H9 (cell line): ENCODE measurements at regions not wholly inside any gene's neighbourhood (a gene's known extent, or its start where the extent isn't known, plus 50 kb on each side); places are given as distances from the start of the nearest gene placed in this dataset.

ENCODE experiments used
- DNase-seq: peaks from one replicate; pipeline ENCODE4 v3.0.0-alpha.2; 2017
- H2AFZ ChIP-seq: one replicate; pipeline ENCODE4 v1.6.1; 2013; ENCODE audit warnings: mild to moderate bottlenecking, low read length, control low read depth, moderate library complexity
- H2AK5ac ChIP-seq: 2 replicates; pipeline ENCODE4 v1.6.1; 2013; ENCODE audit warnings: low read length, control low read depth, mixed read lengths; ENCODE audit not compliant: insufficient read length
- H2BK120ac ChIP-seq: one replicate; pipeline ENCODE4 v1.6.1; 2013; ENCODE audit warnings: low read depth, mild to moderate bottlenecking, low read length, control low read depth, inconsistent platforms; ENCODE audit not compliant: poor library complexity, severe bottlenecking
- H2BK12ac ChIP-seq: 2 replicates; pipeline ENCODE4 v1.6.1; 2013; ENCODE audit warnings: low read length, control low read depth, mixed read lengths, low read depth; ENCODE audit not compliant: insufficient read length
- H2BK15ac ChIP-seq: 2 replicates; pipeline ENCODE4 v1.6.1; 2013; ENCODE audit warnings: low read depth, low read length, control low read depth
- H2BK20ac ChIP-seq: one replicate; pipeline ENCODE4 v1.6.1; 2013; ENCODE audit warnings: low read depth, mild to moderate bottlenecking, low read length, control low read depth, inconsistent platforms; ENCODE audit not compliant: poor library complexity, severe bottlenecking
- H2BK5ac ChIP-seq: 2 replicates; pipeline ENCODE4 v1.6.1; 2013; ENCODE audit warnings: low read length, control low read depth, mixed read lengths; ENCODE audit not compliant: insufficient read length
- H3K14ac ChIP-seq: 2 replicates; pipeline ENCODE4 v1.6.1; 2013; ENCODE audit warnings: low read length, control low read depth; ENCODE audit not compliant: insufficient read depth
- H3K18ac ChIP-seq: 2 replicates; pipeline ENCODE4 v1.6.1; 2013; ENCODE audit warnings: low read depth, mild to moderate bottlenecking, mixed read lengths, low read length, control low read depth; ENCODE audit not compliant: insufficient read length
- H3K23ac ChIP-seq: 2 replicates; pipeline ENCODE4 v1.6.1; 2013; ENCODE audit warnings: low read length, control low read depth, mixed read lengths, low read depth; ENCODE audit not compliant: insufficient read length
- H3K23me2 ChIP-seq: 2 replicates; pipeline ENCODE4 v1.6.1; 2013; ENCODE audit warnings: low read depth, mild to moderate bottlenecking, mixed read lengths, low read length, control low read depth; ENCODE audit not compliant: insufficient read length, poor library complexity, severe bottlenecking
- H3K27ac ChIP-seq: 2 replicates; pipeline ENCODE4 v1.5.1; 2013; ENCODE audit warnings: low read length, control low read depth, mixed read lengths, low read depth; ENCODE audit not compliant: insufficient read length
- H3K27me3 ChIP-seq: 2 replicates; pipeline ENCODE4 v1.6.1; 2013; ENCODE audit warnings: low read length, control low read depth, inconsistent platforms; ENCODE audit not compliant: insufficient read depth
- H3K4ac ChIP-seq: 2 replicates; pipeline ENCODE4 v1.6.1; 2013; ENCODE audit warnings: low read depth, mild to moderate bottlenecking, control low read depth, inconsistent platforms, low read length, moderate library complexity
- H3K4me1 ChIP-seq: 2 replicates; pipeline ENCODE4 v1.6.1; 2013; ENCODE audit warnings: low read length, control low read depth, inconsistent platforms; ENCODE audit not compliant: insufficient read depth
- H3K4me2 ChIP-seq: 2 replicates; pipeline ENCODE4 v1.6.1; 2013; ENCODE audit warnings: low read length, control low read depth, mixed read lengths; ENCODE audit not compliant: insufficient read length, insufficient read depth
- H3K56ac ChIP-seq: 2 replicates; pipeline ENCODE4 v1.6.1; 2013; ENCODE audit warnings: low read depth, mild to moderate bottlenecking, mixed read lengths, low read length, control low read depth; ENCODE audit not compliant: insufficient read length
- H3K79me1 ChIP-seq: 2 replicates; pipeline ENCODE4 v1.6.1; 2013; ENCODE audit warnings: low read depth, mild to moderate bottlenecking, moderate library complexity, low read length, control low read depth, inconsistent platforms; ENCODE audit not compliant: insufficient read depth, poor library complexity, severe bottlenecking
- H3K79me2 ChIP-seq: 2 replicates; pipeline ENCODE4 v1.6.1; 2013; ENCODE audit warnings: low read length, control low read depth, inconsistent platforms; ENCODE audit not compliant: insufficient read depth
- H3K9ac ChIP-seq: 2 replicates; pipeline ENCODE4 v1.6.1; 2013; ENCODE audit warnings: low read length, control low read depth, mixed read lengths; ENCODE audit not compliant: insufficient read length; ENCODE audit errors: extremely low read depth
- H3K9me3 ChIP-seq: one replicate; pipeline ENCODE4 v1.6.1; 2013; ENCODE audit warnings: low read depth, low read length, inconsistent platforms; ENCODE audit not compliant: control insufficient read depth
- H3T11ph ChIP-seq: one replicate; pipeline ENCODE4 v1.6.1; 2013; ENCODE audit warnings: mild to moderate bottlenecking, low read length, control low read depth, inconsistent platforms
- H4K20me1 ChIP-seq: one replicate; pipeline ENCODE4 v1.6.1; 2013; ENCODE audit not compliant: control insufficient read depth, insufficient read length, insufficient read depth
- H4K5ac ChIP-seq: 2 replicates; pipeline ENCODE4 v1.6.1; 2013; ENCODE audit warnings: low read depth, mild to moderate bottlenecking, mixed read lengths, low read length, control low read depth; ENCODE audit not compliant: insufficient read length
- H4K8ac ChIP-seq: replicated peaks from 2 replicates; pipeline ENCODE4 v1.6.1; 2013; ENCODE audit warnings: low read length, control low read depth, mixed read lengths, low read depth; ENCODE audit not compliant: insufficient read length
- H4K91ac ChIP-seq: 2 replicates; pipeline ENCODE4 v1.6.1; 2013; ENCODE audit warnings: low read depth, mild to moderate bottlenecking, moderate library complexity, mixed read lengths, low read length, control low read depth; ENCODE audit not compliant: insufficient read length
- H3K27ac Mint-ChIP-seq, 3 experiments: 2 replicates in 2 of 3; 3 replicates in 1 of 3; pipeline ENCODE4 v1.8.0; 2020 to 2021; ENCODE audit warnings: mixed read lengths in 3 of 3, mild to moderate bottlenecking in 1 of 3, moderate library complexity in 1 of 3
- H3K27me3 Mint-ChIP-seq: 2 replicates; pipeline ENCODE4 v1.8.0; 2021; ENCODE audit warnings: low read depth, mild to moderate bottlenecking, moderate library complexity, mixed read lengths
- H3K36me3 Mint-ChIP-seq, 3 experiments: 2 replicates in 2 of 3; 3 replicates in 1 of 3; pipeline ENCODE4 v1.8.0; 2020 to 2021; ENCODE audit warnings: low read depth in 3 of 3, mixed read lengths in 3 of 3; ENCODE audit not compliant: insufficient read depth in 1 of 3
- H3K4me1 Mint-ChIP-seq, 2 experiments: 2 replicates each; pipeline ENCODE4 v1.8.0; 2020; ENCODE audit warnings: mixed read lengths in 2 of 2
- H3K4me3 Mint-ChIP-seq, 2 experiments: 2 replicates in 1 of 2; 3 replicates in 1 of 2; pipeline ENCODE4 v1.8.0; 2020 to 2021; ENCODE audit warnings: mild to moderate bottlenecking in 2 of 2, mixed read lengths in 2 of 2, moderate library complexity in 1 of 2
- H3K9me3 Mint-ChIP-seq, 2 experiments: 2 replicates in 1 of 2; 3 replicates in 1 of 2; pipeline ENCODE4 v1.8.0; 2020; ENCODE audit warnings: mild to moderate bottlenecking in 2 of 2, mixed read lengths in 2 of 2, moderate library complexity in 1 of 2
- CTCF ChIP-seq: fragments of 200-600 bp; sonication (generic); conservative IDR thresholded peaks from 3 replicates; pipeline ENCODE4 v1.8.0; 2021; ENCODE audit warnings: antibody characterized with exemption, mild to moderate bottlenecking
- whole genome bisulfite sequencing: extraction: QIAGEN DNeasy Blood & Tissue Kit; methylation state at CpG from one replicate; pipeline ENCODE4 v1.1.7; 2013; ENCODE audit warnings: missing lambda C conversion rate, low lambda C conversion rate, mixed read lengths; ENCODE audit not compliant: insufficient read length; ENCODE audit errors: extremely low coverage; 5-methylcytosine and 5-hydroxymethylcytosine counted together

- no peak overlapping the region for H2BK120ac ChIP-seq
- H3K4me1 ChIP-seq: no peaks in the 10 kb centered on the region
- no peaks in the 10 kb centered on the region for H3K23me2 ChIP-seq
- no peaks in the 10 kb centered on the region; the same call in 1 of the 2 replicates for H3K27me3 Mint-ChIP-seq
- H4K91ac ChIP-seq: no peak overlapping the region
- no peaks in the 10 kb centered on the region for H3K9me3 ChIP-seq
- no peak overlapping the region for H3K14ac ChIP-seq
- TF ChIP-seq CTCF: no peak
- no peak overlapping the region for H4K5ac ChIP-seq
- no peak overlapping the region for H3T11ph ChIP-seq
- no peaks in the 10 kb centered on the region for H3K27me3 ChIP-seq
- no peak overlapping the region for H2AFZ ChIP-seq
- H3K79me1 ChIP-seq: no peaks in the 10 kb centered on the region
- no CpG with 5 or more reads among the region's 7 CpGs for WGBS
- no peak overlapping the region for H3K4ac ChIP-seq
- H3K27ac Mint-ChIP-seq: no peak overlapping the region
- H3K4me3 Mint-ChIP-seq: no peak overlapping the region
- no peak overlapping the region for H3K56ac ChIP-seq
- H3K9me3 Mint-ChIP-seq: peaks cover 20 to 53% of the 10 kb centered on the region in 2 experiments
- peaks cover 0 to 12% (median 3%) of the 10 kb centered on the region in 3 experiments; a peak in 4 of 7 replicates for H3K36me3 Mint-ChIP-seq
- no peak overlapping the region for H3K18ac ChIP-seq
- no peak overlapping the region for H3K4me2 ChIP-seq
- no peak overlapping the region for H4K8ac ChIP-seq
- no peak overlapping the region for H2BK12ac ChIP-seq
- H3K27ac ChIP-seq: no peak overlapping the region
- no peak for DNase-seq
- no peak overlapping the region for H2BK20ac ChIP-seq
- no peak overlapping the region for H2BK15ac ChIP-seq
- no peak overlapping the region for H2BK5ac ChIP-seq
- no peak overlapping the region for H2AK5ac ChIP-seq
- no peaks in the 10 kb centered on the region for H3K4me1 Mint-ChIP-seq
- H3K23ac ChIP-seq: no peak overlapping the region
- no peaks in the 10 kb centered on the region for H4K20me1 ChIP-seq
- no peaks in the 10 kb centered on the region for H3K79me2 ChIP-seq
- no peak overlapping the region for H3K9ac ChIP-seq
These were observed 59.4 kb upstream of the UCN3 start for GRCh38 chr10:5305374-5305773.
